GM18499 (cell line): ENCODE measurements at regions not wholly inside any gene's neighbourhood (a gene's known extent, or its start where the extent isn't known, plus 50 kb on each side); places are given as distances from the start of the nearest gene placed in this dataset.
"Not testable (repeated sequence)": the region's sequence is repeated elsewhere in the genome, so short reads cannot be mapped to it uniquely, and the experiment has no call there.

ENCODE experiments used
- ATAC-seq: cut with Tn5 transposase; IDR thresholded peaks from one replicate; pipeline ENCODE4 v1.9.1; 2021; ENCODE audit warnings: moderate number of reproducible peaks; ENCODE audit not compliant: insufficient read depth, unreplicated experiment

DNA sequence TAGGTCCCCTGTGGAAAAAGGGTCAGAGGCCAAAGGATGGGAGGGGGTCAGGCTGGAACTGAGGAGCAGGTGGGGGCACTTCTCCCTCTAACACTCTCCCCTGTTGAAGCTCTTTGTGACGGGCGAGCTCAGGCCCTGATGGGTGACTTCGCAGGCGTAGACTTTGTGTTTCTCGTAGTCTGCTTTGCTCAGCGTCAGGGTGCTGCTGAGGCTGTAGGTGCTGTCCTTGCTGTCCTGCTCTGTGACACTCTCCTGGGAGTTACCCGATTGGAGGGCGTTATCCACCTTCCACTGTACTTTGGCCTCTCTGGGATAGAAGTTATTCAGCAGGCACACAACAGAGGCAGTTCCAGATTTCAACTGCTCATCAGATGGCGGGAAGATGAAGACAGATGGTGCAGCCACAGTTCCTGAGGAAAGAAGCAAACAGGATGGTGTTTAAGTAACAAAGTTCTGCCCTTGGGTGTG, 165.8 kb downstream of the RPIA start:
- ATAC-seq = no peak

DNA sequence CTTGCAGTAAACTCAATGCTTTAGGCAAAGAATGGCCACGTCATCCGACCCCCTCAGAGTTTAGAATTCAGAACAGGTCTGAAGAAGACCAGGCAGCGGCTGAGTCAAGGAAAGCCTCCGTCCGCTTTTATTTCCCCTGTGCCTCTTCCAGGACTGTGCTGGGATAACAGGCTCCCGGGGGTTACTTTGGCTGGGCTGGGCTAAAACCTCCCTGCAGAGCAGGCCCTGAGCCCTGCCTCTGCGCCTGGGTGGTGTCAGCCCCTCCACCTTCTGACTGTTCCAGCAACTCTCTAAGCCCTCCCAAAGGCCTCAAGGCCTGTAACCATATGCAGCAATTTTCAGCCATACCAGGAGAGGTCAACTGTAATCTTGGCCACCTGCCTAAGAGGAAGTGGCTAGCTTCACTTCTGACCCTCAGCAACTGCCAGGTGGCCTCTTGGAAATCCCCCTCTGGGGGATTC, 166.5 kb downstream of the RPIA start:
- peak; percentile 30 for ATAC-seq

DNA sequence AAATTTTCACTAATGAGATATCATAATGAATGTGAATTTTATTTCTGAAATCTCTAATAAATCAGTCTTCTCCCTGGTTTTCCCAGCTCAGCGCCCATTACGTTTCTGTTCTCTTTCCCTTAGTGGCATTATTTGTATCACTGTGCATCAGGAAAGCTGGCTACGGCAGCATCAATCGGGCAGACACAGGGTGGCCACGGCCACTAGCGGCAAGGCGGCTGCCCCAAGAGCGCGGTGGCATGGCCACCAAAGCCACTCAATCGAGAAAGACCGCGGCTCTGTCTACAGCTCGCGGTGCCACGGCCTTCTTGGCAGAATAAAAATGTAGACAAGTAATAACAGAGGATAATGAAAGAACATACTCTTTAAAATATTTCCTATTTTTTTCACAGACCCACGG, 168.0 kb downstream of the RPIA start:
- no peak for ATAC-seq

DNA sequence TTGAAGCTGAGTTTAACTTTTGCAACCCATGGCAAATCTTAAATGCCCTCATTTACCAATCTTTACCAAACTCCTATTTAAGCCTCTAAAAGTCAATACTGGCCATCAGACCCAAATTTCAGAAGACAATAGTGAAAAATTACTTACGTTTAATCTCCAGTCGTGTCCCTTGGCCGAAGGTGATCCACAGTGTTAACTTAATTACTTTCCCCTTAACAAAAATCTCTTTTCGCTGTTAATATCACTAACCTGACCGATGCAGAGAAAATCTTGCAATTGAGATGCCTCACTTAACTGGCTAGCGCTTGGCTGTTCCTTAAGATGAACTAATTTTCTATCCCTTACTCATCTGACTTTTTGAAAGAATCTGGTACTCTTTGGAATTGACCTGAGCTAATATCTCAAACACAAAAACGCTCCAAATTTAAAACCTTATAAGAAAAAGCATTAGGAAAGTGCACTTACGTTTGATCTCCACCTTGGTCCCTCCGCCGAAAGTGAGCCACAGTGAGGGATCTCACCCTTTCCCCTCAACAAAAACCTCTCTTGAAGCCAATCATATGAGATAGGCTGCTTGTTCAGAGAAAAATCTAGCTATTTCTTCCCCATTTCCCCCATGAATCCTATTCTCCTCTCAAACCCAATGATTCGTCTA, 169.1 kb downstream of the RPIA start:
- ATAC-seq = no peak

DNA sequence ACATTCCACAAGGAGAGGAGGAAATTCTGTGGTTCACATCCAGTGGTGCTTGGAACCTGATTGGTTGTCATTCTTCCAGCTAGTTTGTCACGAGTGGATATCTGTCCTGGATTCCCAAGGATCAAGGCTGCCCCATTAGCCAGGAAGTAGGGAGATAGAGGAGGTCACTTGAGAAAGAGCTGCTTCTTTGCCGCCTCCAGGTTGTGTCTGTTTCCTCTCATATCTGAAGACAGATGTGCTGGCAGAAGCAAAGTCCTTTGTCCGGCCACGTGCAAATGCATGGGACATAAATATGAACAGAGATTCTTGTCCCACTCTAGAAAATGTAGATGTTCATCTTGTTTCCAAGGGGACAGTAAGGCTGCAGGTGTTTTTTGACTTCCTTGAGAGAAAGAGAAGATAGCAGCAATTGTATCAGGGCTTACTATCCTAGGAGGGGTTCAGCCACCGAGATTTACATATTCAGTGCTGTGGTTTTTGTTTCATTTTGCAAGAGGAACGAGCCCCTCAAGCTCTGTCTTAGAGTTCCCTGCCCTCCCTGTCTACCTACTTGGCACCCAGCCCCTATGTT, 174.4 kb downstream of the RPIA start:
- ATAC-seq = peak; percentile 35

DNA sequence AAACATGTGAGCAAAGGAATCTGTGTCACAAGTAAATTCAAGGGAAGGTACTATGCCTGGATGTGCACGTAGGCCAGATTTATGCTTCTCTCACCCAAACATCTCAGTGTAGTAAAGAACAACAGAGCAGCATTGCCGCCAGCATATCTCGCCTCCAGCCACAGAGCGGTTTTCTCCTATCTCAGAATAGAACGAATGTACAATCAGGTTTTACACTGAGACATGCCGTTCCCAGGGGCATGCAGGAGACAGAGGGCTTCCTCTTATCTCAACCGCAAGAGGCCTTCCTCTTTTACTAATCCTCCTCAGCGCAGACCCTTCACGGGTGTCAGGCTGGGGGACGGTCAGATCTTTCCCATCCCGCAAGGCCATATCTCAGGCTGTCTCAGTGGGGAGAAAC, 175.3 kb downstream of the RPIA start:
- no peak for ATAC-seq

DNA sequence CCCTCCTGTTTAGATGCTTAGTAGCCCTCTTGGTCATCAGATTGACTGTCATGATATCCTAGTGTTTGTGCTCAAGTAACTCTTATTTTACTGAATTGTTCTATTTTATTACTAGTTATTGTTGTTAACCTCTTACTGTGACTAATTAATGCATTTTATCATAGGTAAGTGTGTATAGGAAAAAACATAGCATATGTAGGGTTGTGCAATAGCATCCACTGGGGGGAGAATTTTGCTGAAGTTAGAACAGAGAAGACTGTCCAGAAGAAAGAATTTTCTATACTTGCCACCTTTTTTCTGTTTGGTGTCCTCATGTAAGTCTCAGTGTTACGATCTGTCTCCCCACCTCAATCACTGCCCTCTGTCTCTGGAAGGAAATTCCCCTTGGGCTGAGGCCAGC, 177.4 kb downstream of the RPIA start:
- ATAC-seq = no peak

DNA sequence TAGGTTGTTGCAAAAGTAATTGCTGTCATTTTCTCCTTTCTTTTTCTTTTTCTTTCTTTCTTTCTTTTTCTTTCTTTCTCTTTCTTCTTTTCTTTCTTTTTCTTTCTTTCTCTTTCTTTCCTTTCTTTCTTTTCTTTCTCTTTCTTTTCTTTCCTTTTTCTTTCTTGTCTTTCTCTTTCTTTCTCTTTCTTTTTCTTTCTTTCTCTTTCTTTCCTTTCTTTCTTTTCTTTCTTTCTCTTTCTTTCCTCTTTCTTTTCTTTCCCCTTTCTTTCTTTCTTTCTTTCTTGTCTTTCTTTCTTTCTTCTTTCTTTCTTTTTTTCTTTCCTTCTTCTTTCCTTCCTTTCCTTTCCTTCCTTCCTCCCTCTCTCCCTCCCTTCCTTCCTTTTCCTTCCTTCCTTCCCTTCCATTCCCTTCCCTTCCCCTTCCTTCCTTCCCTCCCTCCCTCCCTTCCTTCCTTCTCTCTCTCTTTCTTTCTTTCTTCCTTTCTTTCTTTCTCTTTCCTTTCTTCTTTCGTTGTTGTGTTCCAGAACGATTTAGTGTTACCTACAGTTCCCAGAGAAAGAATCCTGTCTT, 178.9 kb downstream of the RPIA start:
- no peak for ATAC-seq

DNA sequence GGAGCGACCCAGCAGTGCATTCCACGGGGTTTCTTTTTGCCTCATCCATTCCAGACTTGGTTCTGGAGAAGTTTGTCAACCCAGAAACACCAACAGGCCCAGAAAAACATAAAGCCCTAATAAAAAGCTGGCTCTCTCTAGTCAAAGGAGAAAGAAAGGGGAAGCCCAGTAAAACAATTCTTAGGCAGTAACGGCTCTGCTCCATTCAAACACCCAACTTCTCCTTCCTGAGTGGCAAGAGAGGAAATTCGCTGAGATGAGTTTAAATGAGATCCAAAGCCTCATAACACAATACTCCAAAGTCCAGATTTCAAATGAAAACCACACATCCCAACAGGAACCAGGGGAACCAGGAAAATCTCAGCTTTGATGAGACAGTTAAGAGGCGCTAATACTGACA, 179.9 kb downstream of the RPIA start:
- ATAC-seq = no peak

DNA sequence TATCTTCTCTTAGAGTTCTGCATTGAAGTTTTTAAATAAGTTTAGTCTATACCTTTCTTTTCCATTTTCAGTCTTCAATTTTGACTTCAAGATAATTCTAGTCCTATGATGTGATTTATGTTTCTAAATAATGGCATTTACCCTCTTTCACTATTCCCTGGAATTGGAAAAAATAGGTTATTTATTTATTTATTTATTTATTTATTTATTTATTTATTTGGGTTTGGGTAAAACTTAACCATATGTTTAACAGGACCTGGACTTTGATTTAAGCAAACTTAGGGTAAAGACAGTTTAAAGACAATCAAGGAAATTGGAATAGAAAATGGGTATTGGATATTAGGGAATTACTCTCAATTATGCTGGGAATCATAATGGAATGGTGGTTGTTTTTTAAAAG, 182.1 kb downstream of the RPIA start:
- no peak for ATAC-seq

DNA sequence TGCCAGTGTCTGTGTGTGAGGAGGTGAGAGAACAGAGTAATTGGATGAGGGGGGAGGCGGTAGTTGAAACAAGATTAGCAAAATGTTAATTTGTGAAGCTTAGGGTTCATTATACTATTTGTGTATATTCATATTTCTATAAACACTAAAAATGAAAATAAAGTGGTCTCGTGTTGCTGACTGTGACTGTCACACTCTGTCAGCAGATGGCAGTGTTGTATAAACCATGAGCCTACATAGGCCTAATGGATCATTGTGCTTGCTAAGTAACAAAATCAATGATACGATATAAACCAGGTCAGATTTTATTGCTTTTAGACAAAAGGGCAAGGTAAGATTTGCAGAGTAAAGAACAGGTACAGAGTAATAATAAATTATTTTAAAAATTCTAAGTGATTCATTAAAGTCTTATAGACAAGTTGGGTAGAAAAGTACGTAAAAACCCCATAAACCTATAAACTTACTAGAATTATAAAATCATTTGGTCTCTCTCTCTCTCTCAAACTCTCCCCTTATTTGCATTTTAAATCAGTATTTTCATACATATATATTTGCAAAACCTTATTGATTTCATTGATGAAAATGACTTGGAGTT, 182.7 kb downstream of the RPIA start:
- no peak for ATAC-seq

DNA sequence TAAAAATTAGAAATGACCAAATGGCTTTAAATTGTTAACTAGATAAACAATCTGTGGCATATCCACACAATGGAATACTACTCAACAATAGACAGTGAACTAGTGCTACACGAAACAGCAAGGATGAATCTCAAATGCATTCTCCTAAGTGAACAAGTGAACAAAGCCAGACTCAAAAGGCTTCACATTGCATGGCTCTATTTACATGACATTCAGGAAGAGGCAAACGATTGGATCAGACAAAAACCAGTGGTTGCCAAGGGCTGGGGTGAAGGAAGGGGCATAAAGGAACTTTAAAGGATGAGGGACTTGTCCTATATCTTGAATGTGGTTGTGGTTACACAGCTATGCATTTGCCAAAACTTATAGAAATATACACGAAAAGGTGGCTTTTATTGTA, 184.3 kb downstream of the RPIA start:
- no peak for ATAC-seq

DNA sequence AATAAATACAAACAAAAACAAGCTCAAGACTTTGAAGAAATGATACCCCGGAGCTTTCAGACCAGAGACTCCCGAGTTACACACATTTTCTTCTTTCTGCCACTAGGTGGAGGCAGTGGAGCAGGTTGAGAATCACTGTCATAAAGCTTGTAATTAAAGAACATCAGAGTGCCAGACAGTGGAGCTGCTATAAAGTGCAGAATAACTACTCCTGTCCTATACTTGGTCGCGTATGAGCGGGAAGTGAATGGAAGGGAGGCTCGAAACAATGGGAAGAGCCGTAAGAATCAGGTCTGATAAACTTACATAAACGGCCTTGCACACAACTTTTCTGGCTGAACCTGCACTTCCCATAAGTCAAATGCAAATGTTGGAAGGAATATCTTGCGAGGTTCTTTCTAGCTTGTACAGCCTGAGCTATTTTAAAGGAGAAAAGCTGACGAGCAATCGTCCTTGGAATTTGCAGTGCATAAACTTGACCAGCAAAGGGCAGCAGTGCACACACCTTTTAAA, 189.0 kb downstream of the RPIA start:
- no peak for ATAC-seq

DNA sequence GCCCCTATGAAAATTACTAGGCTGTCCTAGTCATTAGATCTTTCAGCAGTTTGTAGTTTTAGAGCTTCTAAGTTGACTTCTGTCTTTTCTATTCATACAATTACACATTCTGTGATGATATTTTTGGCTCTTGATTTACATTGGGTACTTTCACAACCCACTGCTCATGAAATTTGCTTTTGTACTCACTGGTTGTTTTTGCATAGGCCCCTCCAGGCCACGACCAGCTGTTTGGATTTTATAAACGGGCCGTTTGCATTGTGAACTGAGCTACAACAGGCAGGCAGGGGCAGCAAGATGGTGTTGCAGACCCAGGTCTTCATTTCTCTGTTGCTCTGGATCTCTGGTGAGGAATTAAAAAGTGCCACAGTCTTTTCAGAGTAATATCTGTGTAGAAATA, 193.8 kb downstream of the RPIA start:
- peak; percentile 58 for ATAC-seq

DNA sequence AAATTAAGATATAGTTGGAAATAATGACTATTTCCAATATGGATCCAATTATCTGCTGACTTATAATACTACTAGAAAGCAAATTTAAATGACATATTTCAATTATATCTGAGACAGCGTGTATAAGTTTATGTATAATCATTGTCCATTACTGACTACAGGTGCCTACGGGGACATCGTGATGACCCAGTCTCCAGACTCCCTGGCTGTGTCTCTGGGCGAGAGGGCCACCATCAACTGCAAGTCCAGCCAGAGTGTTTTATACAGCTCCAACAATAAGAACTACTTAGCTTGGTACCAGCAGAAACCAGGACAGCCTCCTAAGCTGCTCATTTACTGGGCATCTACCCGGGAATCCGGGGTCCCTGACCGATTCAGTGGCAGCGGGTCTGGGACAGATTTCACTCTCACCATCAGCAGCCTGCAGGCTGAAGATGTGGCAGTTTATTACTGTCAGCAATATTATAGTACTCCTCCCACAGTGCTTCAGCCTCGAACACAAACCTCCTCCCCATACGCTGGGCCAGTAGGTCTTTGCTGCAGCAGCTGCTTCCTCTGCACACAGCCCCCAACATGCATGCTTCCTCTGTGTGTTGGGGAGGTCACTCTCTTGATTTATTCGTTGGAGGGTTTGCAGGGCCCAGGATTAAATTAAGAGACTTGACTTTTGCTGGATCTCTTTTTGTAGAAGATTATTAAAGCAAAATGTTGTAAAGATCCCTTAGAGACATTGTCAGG, 194.4 kb downstream of the RPIA start:
- no peak for ATAC-seq

DNA sequence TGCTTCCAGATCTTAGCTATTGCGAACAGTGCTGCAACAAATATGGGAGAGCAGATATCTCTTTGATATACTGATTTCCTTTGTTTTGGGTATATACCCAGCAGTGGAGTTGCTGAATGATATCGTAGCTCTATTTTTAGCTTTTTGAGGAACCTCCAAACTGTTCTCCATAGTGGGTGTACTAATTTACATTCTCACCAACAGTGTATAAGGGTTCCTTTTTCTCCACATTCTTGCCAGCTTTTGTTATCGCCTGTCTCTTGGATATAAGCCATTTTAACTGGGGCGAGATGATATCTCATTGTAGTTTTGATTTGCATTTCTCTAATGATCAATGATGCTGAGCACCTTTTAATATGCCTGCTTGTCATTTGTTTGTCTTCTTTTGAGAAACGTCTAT, 196.0 kb downstream of the RPIA start:
- ATAC-seq = not testable (repeated sequence)

DNA sequence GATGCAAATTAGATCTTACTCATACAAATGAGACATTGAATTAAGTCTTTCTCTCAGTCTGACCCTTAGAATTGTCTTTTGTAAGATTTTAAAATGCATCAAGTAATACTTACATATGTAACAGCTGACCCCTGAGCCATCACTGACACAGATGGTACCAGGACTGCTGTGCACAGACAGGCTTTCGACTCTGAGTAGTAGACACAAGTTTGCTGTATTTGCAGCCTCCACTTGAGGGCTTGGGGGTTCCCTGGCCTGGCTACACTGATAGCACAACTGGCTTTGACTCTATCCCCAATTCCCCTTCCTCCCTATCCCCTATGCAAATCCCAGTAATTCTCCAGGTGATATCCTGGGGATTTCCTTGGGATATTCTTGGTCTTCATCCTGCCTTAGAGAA, 200.7 kb downstream of the RPIA start:
- no peak for ATAC-seq

DNA sequence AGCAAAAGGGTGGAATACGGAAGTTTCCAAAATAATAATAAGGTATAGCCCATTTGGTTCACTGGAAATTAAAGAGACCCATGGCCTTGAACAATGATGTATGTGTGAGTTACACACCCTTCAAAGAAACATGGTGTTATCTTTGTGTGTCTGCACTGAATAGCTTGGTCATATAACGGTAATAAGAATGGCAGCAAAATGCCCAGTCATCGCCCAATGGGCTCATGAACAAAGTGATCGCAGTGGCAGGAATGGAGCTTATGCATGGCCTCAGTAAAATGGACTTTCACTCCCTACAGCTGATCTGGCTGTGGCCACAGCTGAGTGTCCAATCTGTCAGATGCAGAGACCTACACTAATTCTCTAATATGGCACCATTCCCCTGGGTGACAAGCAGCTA, 201.3 kb downstream of the RPIA start:
- no peak for ATAC-seq

DNA sequence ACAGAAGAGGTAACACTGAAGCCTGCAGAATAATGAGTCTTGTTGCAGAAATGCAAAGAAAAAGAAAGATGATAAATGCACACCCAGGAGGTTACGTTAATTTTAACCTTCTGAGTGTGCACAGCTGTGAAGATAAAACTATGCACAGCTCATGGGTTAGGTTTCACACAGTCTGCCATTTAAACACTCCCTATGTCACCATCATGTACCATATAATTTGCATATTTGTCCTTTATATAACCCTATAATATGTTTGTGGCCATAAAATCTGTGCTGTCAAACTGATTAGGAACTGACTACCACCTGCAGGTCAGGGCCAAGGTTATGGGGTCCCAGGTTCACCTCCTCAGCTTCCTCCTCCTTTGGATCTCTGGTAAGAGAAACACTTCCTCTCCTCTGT, 205.5 kb downstream of the RPIA start:
- no peak for ATAC-seq

DNA sequence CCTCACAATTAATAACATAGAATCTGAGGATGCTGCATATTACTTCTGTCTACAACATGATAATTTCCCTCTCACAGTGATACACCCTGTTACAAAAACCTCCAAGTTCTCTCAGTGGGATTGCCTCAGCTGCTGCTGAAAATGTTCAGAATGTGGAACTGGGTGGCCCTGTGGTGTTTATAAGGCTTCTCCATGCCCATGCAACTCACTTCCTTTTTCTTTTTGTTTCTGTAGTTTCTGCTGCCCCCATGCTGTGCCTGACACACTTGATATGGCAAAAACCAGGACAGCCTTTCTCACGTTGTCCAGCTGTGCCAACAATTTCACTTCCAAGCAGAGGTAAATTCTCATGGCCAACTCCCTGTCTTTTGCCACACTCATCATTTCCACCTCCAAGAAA, 206.2 kb downstream of the RPIA start:
- ATAC-seq = no peak
